A549 (cell line): ENCODE measurements at regions not wholly inside any gene's neighbourhood (a gene's known extent, or its start where the extent isn't known, plus 50 kb on each side); places are given as distances from the start of the nearest gene placed in this dataset.

ENCODE experiments used
- ATAC-seq, 2 experiments: fragments of 200-7000 bp in 1 of 2; fragments of >200 bp in 1 of 2; cut with Nextera tagmentation in 1 of 2; cut with Tn5 transposase in 1 of 2; 3 replicates each; pipeline versions ENCODE4 v1.8.0 to v1.9.1; 2018 to 2020; ENCODE audit warnings: mild to moderate bottlenecking in 1 of 2, moderate library complexity in 1 of 2
- CTCF ChIA-PET: fragments of 300-600 bp; sonication (Branson Sonifier 250); formaldehyde crosslinking; extraction: SDS; loops from one replicate; lab custom pipeline; 2021; ENCODE audit warnings: antibody characterized with exemption, inconsistent platforms; lab: Yijun Ruan, JAX
- POLR2A ChIA-PET: fragments of 350-600 bp; formaldehyde crosslinking; extraction: SDS; loops from one replicate; lab custom pipeline; 2021; ENCODE audit warnings: antibody characterized with exemption, inconsistent platforms; lab: Yijun Ruan, JAX
- DNase-seq, 2 experiments: peaks; one replicate each; pipeline versions ENCODE4 v3.0.0 to v3.0.0-alpha.2; 2011 to 2016; ENCODE audit warnings: low read depth in 1 of 2, low spot score in 1 of 2
- FAIRE-seq: peaks from 2 replicates; lab custom pipeline; 2011; peaks lifted over from hg19 to GRCh38; lab: Jason Lieb, UNC
- H3K27ac ChIP-seq, 2 experiments: fragments of >200 bp; sonication (Bioruptor Twin); formaldehyde crosslinking; 3 replicates each; pipeline ENCODE4 v1.5.1; 2016 to 2017
- H3K4me1 ChIP-seq: fragments of >200 bp; sonication (Bioruptor Twin); formaldehyde crosslinking; 3 replicates; pipeline ENCODE4 v1.6.1; 2016
- H3K4me2 ChIP-seq: fragments of >200 bp; sonication (Bioruptor Twin); formaldehyde crosslinking; 3 replicates; pipeline ENCODE4 v1.6.1; 2016
- H3K4me3 ChIP-seq: fragments of >200 bp; sonication (Bioruptor Twin); formaldehyde crosslinking; 3 replicates; pipeline ENCODE4 v1.5.1; 2016
- H3K9me3 ChIP-seq: fragments of >200 bp; sonication (Bioruptor Twin); formaldehyde crosslinking; 3 replicates; pipeline ENCODE4 v1.6.1; 2016
- BHLHE40 ChIP-seq: IDR thresholded peaks from 2 replicates; pipeline ENCODE4 v1.6.1; 2012; ENCODE audit warnings: low read depth, low read length, inconsistent platforms
- CBX2 ChIP-seq: fragments of 200-600 bp; sonication (generic); IDR thresholded peaks from 2 replicates; pipeline ENCODE4 v1.6.1; 2016; ENCODE audit warnings: low read depth, mild to moderate bottlenecking, borderline replicate concordance
- CBX8 ChIP-seq: fragments of 200-600 bp; sonication (generic); IDR thresholded peaks from 2 replicates; pipeline ENCODE4 v1.6.1; 2016
- CHD2 ChIP-seq: fragments of 150-350 bp; IDR thresholded peaks from 2 replicates; pipeline ENCODE4 v1.6.1; 2014; ENCODE audit warnings: low read length; ENCODE audit not compliant: partially characterized antibody
- CHD4 ChIP-seq: fragments of 200-600 bp; sonication (generic); IDR thresholded peaks from 2 replicates; pipeline ENCODE4 v1.6.1; 2016; ENCODE audit warnings: antibody characterized with exemption, mild to moderate bottlenecking, borderline replicate concordance
- CTCF ChIP-seq: fragments of >200 bp; sonication (Bioruptor Twin); formaldehyde crosslinking; IDR thresholded peaks from 3 replicates; pipeline ENCODE4 v1.5.1; 2016
- EHMT2 ChIP-seq: fragments of 200-600 bp; sonication (generic); IDR thresholded peaks from 2 replicates; pipeline ENCODE4 v1.6.1; 2016; ENCODE audit warnings: antibody characterized with exemption, low read depth, mild to moderate bottlenecking, moderate library complexity
- ELK1 ChIP-seq: fragments of 150-350 bp; IDR thresholded peaks from 2 replicates; pipeline ENCODE4 v1.6.1; 2014; ENCODE audit warnings: low read depth, mild to moderate bottlenecking, low read length
- EP300 ChIP-seq, 2 experiments: fragments of >200 bp; sonication (Bioruptor Twin); formaldehyde crosslinking; IDR thresholded peaks; 2 replicates in 1 of 2; 3 replicates in 1 of 2; pipeline ENCODE4 v1.6.1; 2016 to 2017
- FOSL2 ChIP-seq, 2 experiments: fragments of 450-650 bp in 1 of 2; fragments of >200 bp in 1 of 2; sonication (Bioruptor Twin) in 1 of 2; formaldehyde crosslinking; IDR thresholded peaks; 2 replicates each; pipeline versions ENCODE4 v1.5.0 to v1.6.1; 2016 to 2020; ENCODE audit warnings: mild to moderate bottlenecking in 1 of 2, moderate library complexity in 1 of 2
- HDAC2 ChIP-seq: fragments of 200-600 bp; sonication (generic); IDR thresholded peaks from 2 replicates; pipeline ENCODE4 v1.6.1; 2016
- HEYL ChIP-seq: fragments of 250-450 bp; sonication (Bioruptor Pico); IDR thresholded peaks from 2 replicates; pipeline ENCODE4 v1.8.0; 2021; ENCODE audit warnings: mild to moderate bottlenecking, moderate library complexity
- HOXA7 ChIP-seq: fragments of 250-450 bp; sonication (Bioruptor Pico); IDR thresholded peaks from 2 replicates; pipeline ENCODE4 v1.5.0; 2020; ENCODE audit warnings: mild to moderate bottlenecking, moderate library complexity
- HOXB13 ChIP-seq: fragments of 250-450 bp; sonication (Bioruptor Pico); IDR thresholded peaks from 2 replicates; pipeline ENCODE4 v1.5.0; 2020; ENCODE audit warnings: low read depth, mild to moderate bottlenecking, moderate library complexity
- HOXB5 ChIP-seq: fragments of 250-450 bp; sonication (Bioruptor Pico); IDR thresholded peaks from 2 replicates; pipeline ENCODE4 v1.5.0; 2020; ENCODE audit warnings: mild to moderate bottlenecking, moderate library complexity
- JUN ChIP-seq, 2 experiments: fragments of >200 bp; sonication (Bioruptor Twin); formaldehyde crosslinking; IDR thresholded peaks; 2 replicates in 1 of 2; 3 replicates in 1 of 2; pipeline ENCODE4 v1.6.1; 2016 to 2017
- MAFK ChIP-seq: fragments of 450-650 bp; IDR thresholded peaks from 2 replicates; pipeline ENCODE4 v1.6.1; 2014; ENCODE audit not compliant: partially characterized antibody
- PHF8 ChIP-seq: fragments of 200-600 bp; sonication (generic); IDR thresholded peaks from 2 replicates; pipeline ENCODE4 v1.6.1; 2016; ENCODE audit warnings: low read depth, mild to moderate bottlenecking, antibody characterized with exemption, moderate library complexity, borderline replicate concordance
- RCOR1 ChIP-seq: fragments of 150-350 bp; IDR thresholded peaks from 2 replicates; pipeline ENCODE4 v1.6.1; 2014; ENCODE audit warnings: antibody characterized with exemption, low read length, low read depth
- SMC3 ChIP-seq: fragments of >200 bp; sonication (Bioruptor Twin); formaldehyde crosslinking; IDR thresholded peaks from 3 replicates; pipeline ENCODE4 v1.6.1; 2018; ENCODE audit warnings: inconsistent platforms
- TFCP2L1 ChIP-seq: fragments of 250-450 bp; sonication (Bioruptor Pico); IDR thresholded peaks from 2 replicates; pipeline ENCODE4 v1.5.0; 2021; ENCODE audit warnings: mild to moderate bottlenecking
- TP53 ChIP-seq: fragments of 250-450 bp; sonication (Bioruptor Pico); IDR thresholded peaks from 2 replicates; pipeline ENCODE4 v1.5.0; 2021; ENCODE audit warnings: mild to moderate bottlenecking, moderate library complexity
- USF2 ChIP-seq: fragments of 450-650 bp; IDR thresholded peaks from 2 replicates; pipeline ENCODE4 v1.6.1; 2014; ENCODE audit warnings: antibody characterized with exemption
- ZC3H11A ChIP-seq: fragments of 450-650 bp; IDR thresholded peaks from 2 replicates; pipeline ENCODE4 v1.6.1; 2014; ENCODE audit warnings: antibody characterized with exemption, mild to moderate bottlenecking
- ZNF302 ChIP-seq: fragments of 250-450 bp; sonication (Bioruptor Pico); IDR thresholded peaks from 2 replicates; pipeline ENCODE4 v1.9.0; 2021; ENCODE audit warnings: inconsistent platforms, mild to moderate bottlenecking, moderate library complexity
- ZSCAN20 ChIP-seq: fragments of 250-450 bp; sonication (Bioruptor Pico); IDR thresholded peaks from 2 replicates; pipeline ENCODE4 v1.8.0; 2022; ENCODE audit warnings: mild to moderate bottlenecking, moderate library complexity
- WGBS: methylation state at CpG from one replicate; pipeline ENCODE4 v1.1.6; 2017; ENCODE audit errors: missing lambda C conversion rate; 5-methylcytosine and 5-hydroxymethylcytosine counted together
- TF ChIP-seq, protein P1 (sequence below): fragments of >200 bp; sonication (Bioruptor Twin); formaldehyde crosslinking; IDR thresholded peaks from 2 replicates; pipeline ENCODE4 v1.6.1; 2016
- TF ChIP-seq, protein P2 (sequence below): fragments of >200 bp; sonication (Bioruptor Twin); formaldehyde crosslinking; IDR thresholded peaks from 3 replicates; pipeline ENCODE4 v1.6.1; 2016

- TF ChIP-seq TP53 (CRISPR knock-in tag): no peak
- TF ChIP-seq ZNF302: no peak
- TF ChIP-seq USF2: no peak
- TF ChIP-seq TFCP2L1: no peak
- TF ChIP-seq EHMT2: no peak
- TF ChIP-seq JUN (IDR thresholded peaks at IDR 0.05): no peak
Observed at GRCh38 chr4:151535366-151535765, 126.4 kb downstream of the FHIP1A start (continued).

DNA sequence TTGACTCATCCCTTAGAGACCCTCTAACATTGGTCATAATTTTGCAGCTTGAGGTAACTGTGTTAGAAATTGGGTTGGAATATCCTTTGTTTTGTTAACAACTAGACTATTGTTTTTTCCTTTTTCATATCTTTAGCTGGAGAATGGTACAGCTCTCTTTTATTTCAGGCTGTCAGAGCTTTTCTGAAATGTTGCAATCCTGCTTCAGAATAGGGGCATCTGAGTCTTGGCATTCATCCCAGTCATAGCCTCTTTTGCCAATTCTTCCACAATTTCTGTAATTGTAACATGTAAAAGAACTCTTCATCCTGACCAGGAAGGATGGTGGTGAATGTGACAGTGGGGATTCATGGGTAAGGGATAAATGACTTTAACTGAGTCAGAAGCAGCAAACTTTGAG is 128.7 kb downstream of the FHIP1A start:
- ATAC-seq: no peak
- Histone ChIP-seq H3K9me3 (no peaks in the 10 kb centered on the region), H3K4me3 (no peak overlapping the region), H3K4me2 (no peak overlapping the region), H3K27ac (no peak overlapping the region), H3K4me1 (peaks cover 30% of the 10 kb centered on the region)
- TF ChIP-seq ZNF302 (no peak), ZC3H11A (no peak), EP300 (IDR thresholded peaks at IDR 0.05) (no peak), PHF8 (no peak), MAFK (no peak), FOSL2 (IDR thresholded peaks at IDR 0.05) (no peak), FOSL2 (CRISPR knock-in tag; IDR thresholded peaks at IDR 0.05) (no peak), CTCF (no peak), HDAC2 (no peak), HOXB13 (CRISPR knock-in tag) (no peak), HOXB5 (no peak), HEYL (CRISPR knock-in tag) (no peak)
- ChIA-PET POLR2A (no interaction called here), CTCF (no interaction called here)
- FAIRE-seq: no peak
- DNase-seq: no peak

DNA sequence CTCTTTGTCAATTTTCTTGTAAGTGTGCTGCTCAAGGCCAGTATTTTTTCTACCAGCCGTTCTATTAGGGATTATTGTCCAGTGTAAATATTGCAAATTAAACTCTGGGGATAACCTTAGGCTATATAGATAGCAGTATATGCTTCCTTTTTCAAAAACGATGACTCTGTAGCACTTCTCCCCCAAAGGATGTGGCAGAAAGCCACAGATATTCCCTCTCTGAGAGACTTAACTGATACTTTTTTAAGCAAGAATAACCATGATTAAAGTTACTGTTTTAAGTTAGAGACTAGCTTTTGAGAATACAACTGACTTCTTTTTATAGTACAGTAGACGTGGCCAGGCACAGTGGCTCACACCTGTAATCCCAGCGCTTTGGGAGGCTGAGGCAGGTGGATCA is 130.0 kb downstream of the FHIP1A start:
- Histone ChIP-seq H3K4me3 (no peak overlapping the region), H3K9me3 (no peaks in the 10 kb centered on the region), H3K4me1 (peaks cover 30% of the 10 kb centered on the region)
- no peak for FAIRE-seq
- POLR2A ChIA-PET: no interaction called here
- TF ChIP-seq ELK1: no peak
- no peak for TF ChIP-seq SMC3
- TF ChIP-seq, protein P1, sequence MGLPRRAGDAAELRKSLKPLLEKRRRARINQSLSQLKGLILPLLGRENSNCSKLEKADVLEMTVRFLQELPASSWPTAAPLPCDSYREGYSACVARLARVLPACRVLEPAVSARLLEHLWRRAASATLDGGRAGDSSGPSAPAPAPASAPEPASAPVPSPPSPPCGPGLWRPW: no peak
- TF ChIP-seq RCOR1: no peak
- TF ChIP-seq, protein P2, sequence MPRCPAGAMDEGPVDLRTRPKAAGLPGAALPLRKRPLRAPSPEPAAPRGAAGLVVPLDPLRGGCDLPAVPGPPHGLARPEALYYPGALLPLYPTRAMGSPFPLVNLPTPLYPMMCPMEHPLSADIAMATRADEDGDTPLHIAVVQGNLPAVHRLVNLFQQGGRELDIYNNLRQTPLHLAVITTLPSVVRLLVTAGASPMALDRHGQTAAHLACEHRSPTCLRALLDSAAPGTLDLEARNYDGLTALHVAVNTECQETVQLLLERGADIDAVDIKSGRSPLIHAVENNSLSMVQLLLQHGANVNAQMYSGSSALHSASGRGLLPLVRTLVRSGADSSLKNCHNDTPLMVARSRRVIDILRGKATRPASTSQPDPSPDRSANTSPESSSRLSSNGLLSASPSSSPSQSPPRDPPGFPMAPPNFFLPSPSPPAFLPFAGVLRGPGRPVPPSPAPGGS: no peak
- TF ChIP-seq CHD2: no peak
- TF ChIP-seq FOSL2 (IDR thresholded peaks at IDR 0.05): no peak
- no peak for TF ChIP-seq FOSL2 (CRISPR knock-in tag; IDR thresholded peaks at IDR 0.05)
- no peak for TF ChIP-seq HOXA7
- TF ChIP-seq CBX2: no peak
- no peak for TF ChIP-seq CBX8
- TF ChIP-seq BHLHE40: no peak
- TF ChIP-seq CHD4: no peak
- no peak for TF ChIP-seq ZSCAN20 (CRISPR knock-in tag)
- TF ChIP-seq, all 56 proteins: peak for 0
- DNase-seq: no peak
- 73% methylated on average over 4 of the region's 4 CpGs for WGBS
- no peak overlapping the region for H3K4me2 ChIP-seq
- CTCF ChIA-PET: no interaction called here
- H3K27ac ChIP-seq: no peak overlapping the region
- no peak for ATAC-seq
